ENCODE measurements at regions not wholly inside any gene's neighbourhood (a gene's known extent, or its start where the extent isn't known, plus 50 kb on each side); places are given as distances from the start of the nearest gene placed in this dataset.

DNA sequence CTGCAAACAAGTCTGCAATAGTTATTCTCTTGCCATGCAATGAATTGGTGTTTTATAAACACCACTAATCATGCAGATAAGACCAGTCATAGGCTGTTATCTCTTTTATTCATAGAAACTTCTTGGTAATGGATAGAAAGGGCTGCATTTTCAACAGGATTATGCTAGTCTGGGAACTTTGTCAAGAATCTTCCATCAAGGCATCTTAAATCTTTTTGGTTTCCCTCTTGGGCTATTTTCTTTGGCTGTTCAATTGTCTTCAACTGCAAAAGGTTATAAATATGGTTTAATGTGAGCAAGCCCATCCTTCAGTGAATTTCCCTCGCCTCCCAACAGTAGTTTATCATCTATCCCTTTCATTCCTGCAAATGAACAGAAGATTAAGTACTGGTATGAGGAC, 59.0 kb upstream of the MINAR1 start:
- DNase-seq (no peak), ATAC-seq (no peak)
- intact Hi-C loops (cut with DNase I, micrococcal nuclease) = no loop called here

DNA sequence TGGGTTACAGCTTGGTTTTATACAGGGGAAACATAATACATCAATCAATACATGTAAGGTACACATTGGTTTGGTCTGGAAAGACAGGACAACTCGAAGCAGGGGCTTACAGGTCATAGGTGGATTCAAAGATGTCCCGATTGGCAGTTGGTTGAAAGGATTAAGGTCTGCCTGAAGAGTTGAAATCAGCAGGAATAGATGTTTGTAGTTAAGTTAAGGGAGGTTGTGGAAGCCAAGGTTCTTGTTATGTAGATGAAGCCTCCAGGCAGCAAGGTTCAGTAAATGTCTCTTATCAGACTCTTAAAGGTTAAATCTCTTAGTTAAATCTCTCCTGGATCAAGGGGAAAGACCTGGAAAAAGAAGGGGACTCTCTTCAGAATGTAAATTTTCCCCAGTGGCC, 58.4 kb upstream of the MINAR1 start:
- ATAC-seq = no peak
- intact Hi-C loops (cut with DNase I, micrococcal nuclease) = no loop called here
- DNase-seq = no peak

GRCh38 chr15:79376383-79376782, 55.8 kb upstream of the MINAR1 start:
- ATAC-seq (no peak), DNase-seq (no peak)
- intact Hi-C loops (cut with DNase I, micrococcal nuclease) = no loop called here

DNA sequence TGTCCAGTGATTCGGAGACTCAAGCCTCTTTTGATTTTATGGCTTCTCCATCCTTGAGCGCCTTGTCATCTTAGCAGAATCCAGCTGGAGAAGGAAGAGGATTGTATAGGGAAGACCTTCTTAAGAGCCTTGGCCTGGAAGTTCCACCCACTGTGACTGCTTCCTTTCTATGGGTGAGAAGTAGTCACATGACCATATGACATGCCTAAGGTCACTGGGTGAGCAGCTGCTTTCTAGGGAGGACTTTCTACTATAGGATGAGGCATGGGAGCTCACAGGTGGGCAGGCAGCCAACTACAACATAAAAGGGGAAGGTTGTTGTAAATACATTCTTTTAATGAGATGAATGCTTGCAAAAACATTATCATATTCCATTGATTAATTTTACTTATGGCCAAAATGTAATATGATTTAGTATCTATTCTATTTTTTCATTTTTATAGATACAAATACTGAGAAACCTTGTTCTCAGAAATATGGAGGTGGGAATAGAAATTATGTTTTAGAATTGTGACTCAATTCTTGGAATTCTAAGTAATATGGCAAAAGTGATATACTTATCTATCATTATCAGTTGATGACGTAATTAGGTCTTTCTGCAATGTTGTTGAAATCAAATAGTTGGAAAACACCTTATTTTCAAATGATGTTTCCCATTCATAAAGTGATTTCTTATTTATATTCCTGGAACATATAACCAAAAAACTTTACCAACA, 53.6 kb upstream of the MINAR1 start:
- DNase-seq = no peak
- ATAC-seq = no peak
- intact Hi-C loops (cut with DNase I, micrococcal nuclease) = no loop called here

GRCh38 chr15:79380755-79381497, 51.2 kb upstream of the MINAR1 start:
- intact Hi-C loops (cut with DNase I, micrococcal nuclease) = loop anchor here (5.0 to 10.0 kb wide), 3 partner anchors 471 to 611 kb away; no protein-coding TSS in a partner anchor
- ATAC-seq = peak; percentile 95
- DNase-seq = peak; percentile 66 to 90

DNA sequence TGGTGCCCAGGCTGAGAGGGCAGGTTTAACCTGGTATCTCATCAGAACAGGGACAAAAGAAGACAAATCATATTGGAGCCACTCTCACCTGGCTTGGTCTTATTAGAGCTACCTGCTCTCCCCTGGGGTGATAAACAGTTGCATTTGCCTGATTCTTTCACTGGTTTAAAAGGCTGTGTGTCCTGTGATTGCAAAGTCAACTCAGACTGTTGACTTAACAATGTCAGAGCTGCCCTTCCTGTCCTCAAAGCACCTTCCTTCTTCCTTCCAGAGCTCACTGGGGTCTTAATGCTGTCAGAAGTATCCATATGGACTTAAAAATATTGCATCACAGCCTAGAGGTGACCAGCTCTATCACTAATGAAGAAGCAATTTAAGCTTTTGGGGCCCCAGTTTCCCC, 50.5 kb upstream of the MINAR1 start:
- intact Hi-C loops (cut with DNase I, micrococcal nuclease) = loop anchor here (5.0 to 10.0 kb wide), 3 partner anchors 471 to 611 kb away; no protein-coding TSS in a partner anchor
- no peak for DNase-seq

More for the DNA sequence above, 50.5 kb upstream of the MINAR1 start:
- peak; percentile 68 for ATAC-seq

Measured in left colon (tissue), 2 donors.